SKM-1 (cell line): ENCODE measurements at regions not wholly inside any gene's neighbourhood (a gene's known extent, or its start where the extent isn't known, plus 50 kb on each side); places are given as distances from the start of the nearest gene placed in this dataset.

Experiments used
- DNase-seq: peaks from one replicate; lab custom pipeline; 2025; ENCODE audit not compliant: unreplicated experiment; lab: John Stamatoyannopoulos, UW

- DNase-seq, result no peak
Observed at GRCh38 chr4:177103619-177104018, 206.1 kb upstream of the NEIL3 start.

GRCh38 chr4:177105536-177105935 lies 204.1 kb upstream of the NEIL3 start:
- DNase-seq, result no peak

GRCh38 chr4:177107288-177107921 lies 202.3 kb upstream of the NEIL3 start:
- DNase-seq, result no peak

GRCh38 chr4:177108708-177109107 lies 201.0 kb upstream of the NEIL3 start:
- no peak for DNase-seq

GRCh38 chr4:177109769-177110168 lies 199.9 kb upstream of the NEIL3 start:
- no peak for DNase-seq

GRCh38 chr4:177116161-177116560 lies 193.5 kb upstream of the NEIL3 start:
- no peak for DNase-seq

GRCh38 chr4:177117256-177117655 lies 192.4 kb upstream of the NEIL3 start:
- no peak for DNase-seq

- no peak for DNase-seq
Observed at GRCh38 chr4:177118596-177118995, 191.1 kb upstream of the NEIL3 start.

GRCh38 chr4:177119021-177119471 lies 190.6 kb upstream of the NEIL3 start:
- DNase-seq, result no peak

GRCh38 chr4:177119691-177120090 lies 190.0 kb upstream of the NEIL3 start:
- DNase-seq, result no peak

- no peak for DNase-seq
Observed at GRCh38 chr4:177123811-177124210, 185.9 kb upstream of the NEIL3 start.

- no peak for DNase-seq
Observed at GRCh38 chr4:177124349-177125064, 185.2 kb upstream of the NEIL3 start.

GRCh38 chr4:177125656-177126055 lies 184.0 kb upstream of the NEIL3 start:
- no peak for DNase-seq

GRCh38 chr4:177127658-177128057 lies 182.0 kb upstream of the NEIL3 start:
- DNase-seq, result no peak

- no peak for DNase-seq
Observed at GRCh38 chr4:177128306-177128705, 181.4 kb upstream of the NEIL3 start.

- no peak for DNase-seq
Observed at GRCh38 chr4:177131736-177132135, 177.9 kb upstream of the NEIL3 start.

- DNase-seq, result no peak
Observed at GRCh38 chr4:177147668-177148067, 162.0 kb upstream of the NEIL3 start.

- DNase-seq, result no peak
Observed at GRCh38 chr4:177155454-177155853, 154.2 kb upstream of the NEIL3 start.

GRCh38 chr4:177159600-177159999 lies 150.1 kb upstream of the NEIL3 start:
- DNase-seq, result no peak

- no peak for DNase-seq
Observed at GRCh38 chr4:177161781-177162180, 147.9 kb upstream of the NEIL3 start.

- no peak for DNase-seq
Observed at GRCh38 chr4:177163532-177163931, 146.1 kb upstream of the NEIL3 start.

GRCh38 chr4:177171588-177171987 lies 138.1 kb upstream of the NEIL3 start:
- no peak for DNase-seq

- no peak for DNase-seq
Observed at GRCh38 chr4:177175473-177175872, 134.2 kb upstream of the NEIL3 start.
